NT2/D1 (cell line): ENCODE measurements at regions not wholly inside any gene's neighbourhood (a gene's known extent, or its start where the extent isn't known, plus 50 kb on each side); places are given as distances from the start of the nearest gene placed in this dataset.

Source experiments
- SUZ12 ChIP-seq: IDR thresholded peaks from 2 replicates; pipeline ENCODE4 v1.6.1; 2011; ENCODE audit not compliant: insufficient read length, insufficient read depth; ENCODE audit errors: extremely low read depth
- YY1 ChIP-seq: IDR thresholded peaks from 2 replicates; pipeline ENCODE4 v1.6.1; 2011; ENCODE audit not compliant: insufficient read length, insufficient read depth
- ZNF274 ChIP-seq: IDR thresholded peaks from 2 replicates; pipeline ENCODE4 v1.6.1; 2011; ENCODE audit warnings: mild to moderate bottlenecking, low read depth, low read length

DNA sequence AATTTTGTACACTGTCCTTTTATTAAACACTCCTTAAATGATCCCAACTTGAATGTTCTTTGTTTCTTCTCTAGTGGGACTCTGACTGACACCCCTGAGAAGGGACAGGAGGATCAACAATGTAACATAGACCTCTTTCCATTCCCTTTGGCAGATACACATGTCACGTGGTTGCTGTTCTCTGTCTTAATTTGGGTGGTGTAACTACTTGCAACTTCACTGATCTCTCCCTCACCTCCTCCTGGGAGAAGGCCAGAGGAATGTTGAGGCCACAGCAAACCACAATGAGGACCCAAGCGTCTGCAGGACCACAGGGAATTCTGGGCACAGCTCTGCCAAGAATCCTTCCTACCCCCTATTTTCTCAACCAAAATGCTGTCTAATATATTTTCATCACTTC, 205.6 kb downstream of the RTP5 start:
- TF ChIP-seq YY1, result no peak
- TF ChIP-seq SUZ12, result no peak
- no peak for TF ChIP-seq ZNF274
